IPS-18a (cell line): ENCODE measurements at regions not wholly inside any gene's neighbourhood (a gene's known extent, or its start where the extent isn't known, plus 50 kb on each side); places are given as distances from the start of the nearest gene placed in this dataset.
"Not testable (repeated sequence)": the region's sequence is repeated elsewhere in the genome, so short reads cannot be mapped to it uniquely, and the experiment has no call there.

Experiments
- H3K27ac ChIP-seq: one replicate; pipeline ENCODE4 v1.5.1; 2013; ENCODE audit warnings: low read length
- H3K27me3 ChIP-seq: one replicate; pipeline ENCODE4 v1.6.1; 2013; ENCODE audit warnings: mild to moderate bottlenecking, low read length; ENCODE audit not compliant: control insufficient read depth, insufficient read depth
- H3K36me3 ChIP-seq: one replicate; pipeline ENCODE4 v1.6.1; 2013; ENCODE audit warnings: low read depth, low read length; ENCODE audit not compliant: control insufficient read depth
- H3K4me1 ChIP-seq: one replicate; pipeline ENCODE4 v1.6.1; 2013; ENCODE audit warnings: low read depth, low read length; ENCODE audit not compliant: control insufficient read depth
- H3K4me3 ChIP-seq: one replicate; pipeline ENCODE4 v1.5.1; 2013; ENCODE audit warnings: low read length
- H3K9ac ChIP-seq: one replicate; pipeline ENCODE4 v1.6.1; 2013; ENCODE audit warnings: mild to moderate bottlenecking, low read length, moderate library complexity
- H3K9me3 ChIP-seq: one replicate; pipeline ENCODE4 v1.6.1; 2013; ENCODE audit warnings: low read depth, low read length; ENCODE audit not compliant: control insufficient read depth

- Histone ChIP-seq H3K9me3 (no peaks in the 10 kb centered on the region), H3K36me3 (no peaks in the 10 kb centered on the region), H3K27ac (no peak overlapping the region), H3K9ac (no peak overlapping the region), H3K4me1 (no peaks in the 10 kb centered on the region), H3K4me3 (no peak overlapping the region), H3K27me3 (no peaks in the 10 kb centered on the region)
Measured at GRCh38 chr5:68112658-68113057, 102.9 kb upstream of the PIK3R1 start.

- Histone ChIP-seq H3K4me3 (no peak overlapping the region), H3K4me1 (no peaks in the 10 kb centered on the region), H3K9me3 (no peaks in the 10 kb centered on the region), H3K36me3 (no peaks in the 10 kb centered on the region), H3K27me3 (no peaks in the 10 kb centered on the region), H3K9ac (no peak overlapping the region), H3K27ac (no peak overlapping the region)
Measured at GRCh38 chr5:68110894-68111293, 104.7 kb upstream of the PIK3R1 start.

- Histone ChIP-seq H3K9me3 (no peaks in the 10 kb centered on the region), H3K36me3 (no peaks in the 10 kb centered on the region), H3K9ac (no peak overlapping the region), H3K27me3 (no peaks in the 10 kb centered on the region), H3K27ac (no peak overlapping the region), H3K4me3 (no peak overlapping the region), H3K4me1 (no peaks in the 10 kb centered on the region)
Measured at GRCh38 chr5:68110264-68110663, 105.3 kb upstream of the PIK3R1 start.

GRCh38 chr5:68104217-68104616, 111.3 kb upstream of the PIK3R1 start:
- not testable (repeated sequence) for H3K4me1 ChIP-seq, H3K36me3 ChIP-seq, H3K9ac ChIP-seq, H3K4me3 ChIP-seq, H3K9me3 ChIP-seq, H3K27me3 ChIP-seq, H3K27ac ChIP-seq

- H3K36me3 ChIP-seq, H3K9me3 ChIP-seq, H3K4me3 ChIP-seq, H3K27ac ChIP-seq, H3K9ac ChIP-seq, H3K27me3 ChIP-seq, H3K4me1 ChIP-seq: not testable (repeated sequence)
Measured at GRCh38 chr5:68103297-68103696, 112.3 kb upstream of the PIK3R1 start.

- Histone ChIP-seq H3K36me3 (no peaks in the 10 kb centered on the region), H3K4me1 (no peaks in the 10 kb centered on the region), H3K27ac (no peak overlapping the region), H3K27me3 (no peaks in the 10 kb centered on the region), H3K9ac (no peak overlapping the region), H3K4me3 (no peak overlapping the region), H3K9me3 (no peaks in the 10 kb centered on the region)
Measured at GRCh38 chr5:68099327-68099726, 116.2 kb upstream of the PIK3R1 start.

- Histone ChIP-seq H3K4me3 (no peak overlapping the region), H3K36me3 (no peaks in the 10 kb centered on the region), H3K27ac (no peak overlapping the region), H3K4me1 (no peaks in the 10 kb centered on the region), H3K9ac (no peak overlapping the region), H3K9me3 (no peaks in the 10 kb centered on the region), H3K27me3 (no peaks in the 10 kb centered on the region)
Measured at GRCh38 chr5:68093455-68094159, 121.9 kb upstream of the PIK3R1 start.

- Histone ChIP-seq H3K4me3 (no peak overlapping the region), H3K9ac (no peak overlapping the region), H3K36me3 (no peaks in the 10 kb centered on the region), H3K27ac (no peak overlapping the region), H3K4me1 (no peaks in the 10 kb centered on the region), H3K27me3 (no peaks in the 10 kb centered on the region), H3K9me3 (no peaks in the 10 kb centered on the region)
Measured at GRCh38 chr5:68088302-68088701, 127.3 kb upstream of the PIK3R1 start.

- Histone ChIP-seq H3K4me1 (no peaks in the 10 kb centered on the region), H3K4me3 (no peak overlapping the region), H3K36me3 (no peaks in the 10 kb centered on the region), H3K27ac (no peak overlapping the region), H3K9ac (no peak overlapping the region), H3K27me3 (no peaks in the 10 kb centered on the region), H3K9me3 (no peaks in the 10 kb centered on the region)
Measured at GRCh38 chr5:68087866-68088265, 127.7 kb upstream of the PIK3R1 start.

- no peak overlapping the region for H3K9ac ChIP-seq
- H3K9me3 ChIP-seq = no peaks in the 10 kb centered on the region
- no peak overlapping the region for H3K27ac ChIP-seq
Measured at GRCh38 chr5:68086857-68087256, 128.7 kb upstream of the PIK3R1 start.

GRCh38 chr5:68086439-68086838, 129.1 kb upstream of the PIK3R1 start:
- H3K36me3 ChIP-seq = no peaks in the 10 kb centered on the region
- H3K9me3 ChIP-seq = no peaks in the 10 kb centered on the region
- H3K4me3 ChIP-seq = no peak overlapping the region
- H3K27me3 ChIP-seq = no peaks in the 10 kb centered on the region
- H3K27ac ChIP-seq = no peak overlapping the region
- H3K9ac ChIP-seq = no peak overlapping the region
- no peaks in the 10 kb centered on the region for H3K4me1 ChIP-seq

More at GRCh38 chr5:68086857-68087256, 128.7 kb upstream of the PIK3R1 start:
- Histone ChIP-seq H3K4me1 (no peaks in the 10 kb centered on the region), H3K36me3 (no peaks in the 10 kb centered on the region), H3K27me3 (no peaks in the 10 kb centered on the region), H3K4me3 (no peak overlapping the region)

GRCh38 chr5:68084396-68084795, 131.2 kb upstream of the PIK3R1 start:
- Histone ChIP-seq H3K4me3 (no peak overlapping the region), H3K9ac (no peak overlapping the region), H3K27me3 (no peaks in the 10 kb centered on the region), H3K9me3 (no peaks in the 10 kb centered on the region), H3K4me1 (no peaks in the 10 kb centered on the region), H3K36me3 (no peaks in the 10 kb centered on the region), H3K27ac (no peak overlapping the region)
